ENCODE measurements at regions not wholly inside any gene's neighbourhood (a gene's known extent, or its start where the extent isn't known, plus 50 kb on each side); places are given as distances from the start of the nearest gene placed in this dataset.
"Not testable (repeated sequence)": the region's sequence is repeated elsewhere in the genome, so short reads cannot be mapped to it uniquely, and the experiment has no call there.

DNA sequence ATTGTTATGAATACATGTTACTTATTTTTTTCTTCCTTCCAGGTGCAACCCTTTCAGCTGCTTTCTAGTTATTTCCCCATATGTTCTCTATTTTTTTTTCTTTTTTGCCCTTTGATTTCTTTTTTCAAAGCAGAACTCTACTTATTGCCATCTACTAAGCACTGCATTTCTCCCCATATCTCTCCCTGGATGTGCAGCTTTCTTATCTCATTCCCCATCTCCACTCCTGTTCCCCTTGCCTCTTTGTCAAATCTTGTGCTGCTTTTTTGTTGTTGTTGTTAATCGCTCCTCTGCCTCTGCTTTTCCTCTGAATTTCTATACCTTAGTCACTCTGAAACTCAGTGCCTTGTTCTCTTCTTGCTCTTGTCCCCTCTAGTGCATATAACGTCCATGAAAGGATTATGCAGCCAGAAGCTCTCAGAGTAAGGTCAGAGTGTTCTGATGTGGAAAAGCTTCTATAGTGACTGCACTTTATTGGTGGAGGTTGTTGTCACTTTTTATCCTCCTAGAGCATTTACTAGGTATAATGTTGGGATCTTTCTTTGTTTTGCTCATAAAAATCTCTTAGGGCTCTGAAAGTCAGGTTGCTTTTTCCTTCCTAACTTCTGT lies 51.1 kb upstream of the JADE1 start:
- no peak for DNase-seq

DNA sequence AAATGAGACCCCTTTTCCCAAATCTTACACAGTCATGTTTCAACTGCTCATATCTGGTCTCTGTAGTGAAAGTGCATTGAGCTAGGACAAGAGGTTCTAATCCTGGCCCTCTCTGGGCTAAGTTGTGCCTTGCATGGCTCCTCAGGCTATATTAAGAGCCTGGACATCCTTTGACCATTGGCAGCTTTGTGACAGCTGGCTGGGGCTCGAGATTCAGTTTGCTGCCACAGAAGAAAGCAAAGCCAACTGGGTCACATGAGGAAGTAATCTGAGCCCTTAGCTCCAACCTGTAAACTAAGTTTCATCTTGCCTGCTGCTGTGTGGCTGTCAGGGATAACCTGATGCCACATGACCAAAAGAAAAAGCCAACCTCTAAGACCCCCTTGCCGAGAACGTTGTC lies 51.8 kb upstream of the JADE1 start:
- no peak for DNase-seq

DNA sequence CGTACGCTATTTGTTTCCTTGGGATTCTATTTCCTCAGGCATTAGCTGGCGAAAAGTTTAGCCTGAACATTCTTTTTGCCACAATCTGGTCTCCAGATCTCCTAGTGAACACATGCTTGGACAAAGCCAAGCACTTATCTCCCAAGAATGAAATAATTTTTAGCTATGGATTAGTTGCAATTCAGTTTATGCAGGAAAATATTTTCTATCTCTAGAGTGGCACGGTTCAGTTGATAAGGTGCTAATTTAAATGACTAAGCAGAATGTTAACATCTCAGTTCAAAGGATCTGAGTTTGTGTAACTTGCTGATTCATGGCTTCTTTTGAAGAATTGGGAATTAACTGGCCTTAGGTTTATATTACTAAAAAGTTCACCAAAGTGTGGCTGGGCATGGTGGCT lies 58.1 kb upstream of the JADE1 start:
- no peak for DNase-seq

DNA sequence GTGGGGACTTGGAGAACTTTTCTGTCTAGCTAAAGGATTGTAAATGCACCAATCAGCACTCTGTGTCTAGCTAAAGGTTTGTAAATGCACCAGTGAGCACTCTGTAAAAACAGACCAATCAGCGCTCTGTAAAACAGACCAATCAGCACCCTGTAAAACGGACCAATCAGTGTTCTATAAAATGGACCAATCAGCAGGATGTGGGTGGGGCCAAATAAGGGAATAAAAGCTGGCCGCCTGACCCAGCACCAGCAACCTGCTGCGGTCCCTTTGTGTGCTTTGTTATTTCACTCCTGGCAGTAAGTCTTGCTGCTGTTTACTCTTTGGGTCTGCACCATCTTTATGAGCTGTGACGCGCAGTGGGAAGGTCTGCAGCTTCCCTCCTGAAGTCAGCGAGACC lies 67.8 kb upstream of the JADE1 start:
- not testable (repeated sequence) for DNase-seq

- no peak for DNase-seq
These were observed 72.4 kb upstream of the JADE1 start for GRCh38 chr4:128737098-128737513.

GRCh38 chr4:128735714-128736113 lies 73.8 kb upstream of the JADE1 start:
- no peak for DNase-seq

- no peak for DNase-seq
These were observed 81.3 kb upstream of the JADE1 start for GRCh38 chr4:128728190-128728589.

- no peak for DNase-seq
These were observed 81.8 kb upstream of the JADE1 start for GRCh38 chr4:128727658-128728057.

DNA sequence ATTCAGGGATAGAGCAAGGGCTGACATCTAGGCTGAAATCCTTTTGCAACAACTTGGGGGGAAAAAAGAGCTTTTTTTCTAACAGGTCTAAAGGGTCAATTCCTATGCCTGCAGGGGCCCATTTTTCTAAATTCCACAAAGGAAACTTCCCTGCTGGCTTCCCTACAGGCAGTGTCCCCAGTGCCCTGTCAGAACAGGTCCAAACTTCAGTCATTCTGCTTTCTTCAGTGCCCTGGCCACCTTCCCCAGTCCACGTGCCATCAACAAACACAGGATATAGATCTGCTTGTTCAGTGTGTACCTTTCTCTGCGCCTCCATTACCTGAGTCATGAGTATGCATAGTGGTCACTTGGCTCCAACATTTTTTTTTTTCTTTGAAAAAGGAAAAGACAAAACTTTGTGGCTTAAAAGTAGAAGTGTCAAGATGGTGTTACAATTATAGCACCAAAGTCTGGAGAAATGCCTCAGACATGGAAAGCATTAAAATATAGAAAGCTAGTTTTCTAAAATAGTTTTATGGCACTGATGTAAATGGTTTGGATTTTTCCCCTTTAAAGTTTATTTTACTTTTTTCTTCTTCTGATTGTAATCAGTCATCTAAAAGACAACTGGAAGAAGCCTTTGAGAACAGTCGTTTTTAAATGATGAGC lies 84.0 kb upstream of the JADE1 start:
- no peak for DNase-seq

GRCh38 chr4:128722911-128723310 lies 86.6 kb upstream of the JADE1 start:
- DNase-seq = no peak

- no peak for DNase-seq
These were observed 87.6 kb upstream of the JADE1 start for GRCh38 chr4:128721896-128722295.

GRCh38 chr4:128720270-128720669 lies 89.2 kb upstream of the JADE1 start:
- no peak for DNase-seq

DNA sequence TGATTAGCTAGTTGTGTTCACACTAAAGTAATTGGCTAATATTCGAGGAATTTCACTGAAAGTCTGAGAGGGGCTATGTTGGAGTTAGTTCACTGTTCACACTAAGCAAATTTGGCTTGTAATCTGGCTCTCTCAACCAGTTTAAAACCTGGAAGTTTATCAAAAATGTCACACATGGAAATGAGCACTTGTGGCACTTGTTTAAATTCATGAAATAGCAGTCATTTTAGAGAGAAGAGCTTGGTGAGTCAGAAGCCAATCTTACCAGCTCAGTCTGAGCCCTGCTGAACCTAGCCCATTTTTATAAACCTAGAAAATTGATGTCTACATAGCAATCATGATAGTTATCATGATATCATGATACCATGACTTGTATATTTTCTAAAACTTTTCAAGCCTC lies 90.7 kb upstream of the JADE1 start:
- DNase-seq = no peak

DNA sequence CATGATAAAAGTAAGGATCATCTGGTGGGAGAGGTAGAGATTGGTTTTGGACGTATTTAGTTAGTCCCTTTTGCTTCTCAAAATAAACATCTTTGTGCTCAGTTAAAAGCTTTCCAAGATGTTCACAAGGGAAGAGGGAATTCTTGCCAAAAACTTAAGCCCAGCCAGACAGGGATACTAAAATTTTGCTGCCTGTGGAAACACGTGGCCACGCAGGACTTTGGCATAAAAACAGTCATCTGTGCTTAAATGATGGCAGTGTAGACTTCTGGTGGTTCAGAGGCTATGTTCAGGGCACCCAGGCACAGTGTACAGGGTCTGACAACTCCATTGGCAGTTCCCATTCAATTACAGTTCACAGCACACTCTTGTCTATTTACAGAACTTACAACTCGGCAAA lies 93.2 kb upstream of the JADE1 start:
- no peak for DNase-seq

DNA sequence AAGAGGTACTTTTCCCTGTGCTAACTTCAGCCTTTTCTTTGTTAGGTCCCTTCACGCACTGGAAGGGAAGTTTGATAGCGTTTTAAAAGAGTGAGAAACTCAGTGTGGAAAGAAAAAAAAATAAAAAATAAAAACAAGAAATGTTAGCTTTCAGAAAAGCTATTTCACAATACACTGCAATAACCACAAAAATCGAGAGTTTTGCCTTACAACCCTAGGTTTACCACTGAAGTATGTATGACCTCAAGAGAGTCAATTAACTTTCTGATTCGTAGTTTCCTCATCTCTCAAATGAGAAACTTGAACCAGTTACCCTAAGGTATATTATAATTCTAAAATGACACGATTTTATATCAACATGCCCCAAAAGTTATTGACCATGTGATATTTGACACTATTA lies 93.9 kb upstream of the JADE1 start:
- DNase-seq = no peak

DNA sequence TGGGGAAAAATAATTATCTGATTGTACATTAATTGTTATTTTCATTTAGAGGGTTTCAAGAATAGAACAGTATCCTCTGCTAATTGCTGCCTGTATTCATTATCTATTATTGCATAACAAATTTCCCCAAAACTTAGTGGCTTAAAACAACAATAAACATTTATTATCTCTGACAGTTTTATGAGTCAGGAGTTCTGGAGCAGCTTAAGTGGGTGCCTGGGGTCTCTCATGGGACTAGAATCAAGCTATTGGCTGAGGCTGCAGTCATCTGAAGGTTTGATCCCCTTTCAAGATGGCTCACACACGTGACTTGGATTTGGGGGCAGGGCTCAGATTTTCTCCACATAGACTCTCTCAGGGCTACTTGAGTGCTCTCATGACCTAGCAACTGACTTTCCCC lies 98.1 kb upstream of the JADE1 start:
- DNase-seq = no peak

DNA sequence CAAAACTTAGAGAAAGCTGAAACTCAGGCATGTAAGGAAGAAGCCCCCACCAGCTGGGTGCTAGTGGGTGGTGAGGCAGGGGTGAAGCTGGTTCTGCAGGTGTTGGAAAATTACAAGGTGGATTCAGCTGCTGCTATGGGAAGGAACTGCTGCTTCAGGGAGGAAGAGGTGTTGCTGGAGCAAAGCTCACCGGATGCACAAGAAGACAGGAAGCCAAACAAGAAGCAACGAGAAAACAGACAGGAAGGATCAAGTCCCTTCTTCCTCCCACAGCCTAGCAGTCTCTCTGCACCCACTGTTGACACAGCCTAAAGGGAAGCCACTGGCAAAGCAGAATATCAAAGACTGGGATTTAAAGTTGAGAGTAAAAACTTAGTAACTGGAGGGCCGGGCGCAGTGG lies 100.2 kb upstream of the JADE1 start:
- peak in 2 of 6 experiments; percentile 11 to 32 for DNase-seq

DNA sequence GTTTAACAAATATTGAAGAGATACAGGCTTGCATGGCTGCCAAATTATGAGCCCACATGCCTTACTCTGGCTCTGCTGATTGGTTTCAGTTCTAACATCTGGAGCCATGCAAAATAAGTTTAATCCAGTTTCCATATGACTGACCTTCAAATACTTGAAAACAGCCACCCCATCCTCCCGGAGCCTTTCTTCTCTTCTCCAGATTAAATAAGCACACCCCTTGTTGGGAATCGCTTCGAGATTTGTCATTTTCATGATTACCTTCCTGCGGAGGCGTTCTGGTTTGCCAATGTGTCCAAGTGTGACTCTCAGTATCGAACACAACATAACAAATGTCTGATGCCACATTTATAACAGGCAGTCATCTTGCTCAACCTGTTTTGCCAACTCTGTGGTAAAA lies 101.6 kb upstream of the JADE1 start:
- no peak for DNase-seq

DNA sequence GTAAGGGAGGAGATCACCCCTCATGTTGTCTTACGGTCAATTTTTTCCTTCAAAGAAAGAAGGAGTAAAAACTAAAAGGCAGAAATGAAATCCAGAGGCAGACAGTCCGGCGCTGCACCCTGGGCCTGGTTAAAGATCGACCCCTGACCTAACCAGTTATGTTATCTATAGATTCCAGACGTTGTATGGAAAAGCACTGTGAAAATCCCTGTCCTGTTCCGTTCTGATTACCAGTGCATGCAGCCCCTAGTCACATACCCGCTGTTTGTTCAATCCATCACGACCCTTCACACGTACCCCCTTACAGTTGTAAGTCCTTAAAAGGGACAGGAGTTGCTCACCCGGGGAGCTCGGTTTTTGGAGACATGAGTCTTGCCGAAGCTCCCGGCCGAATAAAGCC lies 105.6 kb upstream of the JADE1 start:
- no peak for DNase-seq

GRCh38 chr4:128700659-128701350 lies 108.7 kb upstream of the JADE1 start:
- DNase-seq = no peak

- DNase-seq = no peak
These were observed 111.1 kb upstream of the JADE1 start for GRCh38 chr4:128698386-128698785.

- DNase-seq = no peak
These were observed 112.2 kb upstream of the JADE1 start for GRCh38 chr4:128697323-128697722.

- no peak for DNase-seq
These were observed 119.5 kb upstream of the JADE1 start for GRCh38 chr4:128690011-128690410.

GRCh38 chr4:128688846-128689437 lies 120.6 kb upstream of the JADE1 start:
- no peak for DNase-seq

Data from stimulated activated naive CD4-positive, alpha-beta T cell (primary cell).